ENCODE measurements at regions not wholly inside any gene's neighbourhood (a gene's known extent, or its start where the extent isn't known, plus 50 kb on each side); places are given as distances from the start of the nearest gene placed in this dataset.

DNA sequence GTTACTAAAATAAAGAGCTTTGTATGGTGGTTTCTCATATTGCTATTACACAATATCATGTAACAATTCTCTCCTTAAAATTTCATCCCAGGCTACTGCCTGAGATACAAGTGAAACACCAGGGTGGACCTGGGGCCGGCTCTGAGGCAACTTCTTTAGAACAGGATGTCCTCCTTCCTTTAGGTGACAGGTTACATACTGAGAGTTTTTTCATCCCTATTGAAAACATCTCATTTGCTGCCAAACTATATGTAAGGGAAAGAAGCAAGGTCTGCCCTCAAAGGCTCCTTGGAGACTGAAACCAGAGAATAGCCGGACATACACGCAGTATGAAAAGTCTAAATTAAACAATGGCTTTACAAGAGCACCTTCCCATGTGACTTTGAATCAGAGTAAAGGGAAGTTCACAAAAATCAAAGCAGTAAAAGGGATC, 139.9 kb downstream of the DUSP6 start:
- no peak for DNase-seq (ENCODE audit: low read depth)
- H3K4me3 ChIP-seq (ENCODE audit: low read length): no peak overlapping the region
- TF ChIP-seq, protein P1, sequence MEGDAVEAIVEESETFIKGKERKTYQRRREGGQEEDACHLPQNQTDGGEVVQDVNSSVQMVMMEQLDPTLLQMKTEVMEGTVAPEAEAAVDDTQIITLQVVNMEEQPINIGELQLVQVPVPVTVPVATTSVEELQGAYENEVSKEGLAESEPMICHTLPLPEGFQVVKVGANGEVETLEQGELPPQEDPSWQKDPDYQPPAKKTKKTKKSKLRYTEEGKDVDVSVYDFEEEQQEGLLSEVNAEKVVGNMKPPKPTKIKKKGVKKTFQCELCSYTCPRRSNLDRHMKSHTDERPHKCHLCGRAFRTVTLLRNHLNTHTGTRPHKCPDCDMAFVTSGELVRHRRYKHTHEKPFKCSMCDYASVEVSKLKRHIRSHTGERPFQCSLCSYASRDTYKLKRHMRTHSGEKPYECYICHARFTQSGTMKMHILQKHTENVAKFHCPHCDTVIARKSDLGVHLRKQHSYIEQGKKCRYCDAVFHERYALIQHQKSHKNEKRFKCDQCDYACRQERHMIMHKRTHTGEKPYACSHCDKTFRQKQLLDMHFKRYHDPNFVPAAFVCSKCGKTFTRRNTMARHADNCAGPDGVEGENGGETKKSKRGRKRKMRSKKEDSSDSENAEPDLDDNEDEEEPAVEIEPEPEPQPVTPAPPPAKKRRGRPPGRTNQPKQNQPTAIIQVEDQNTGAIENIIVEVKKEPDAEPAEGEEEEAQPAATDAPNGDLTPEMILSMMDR (IDR thresholded peaks at IDR 0.05; ENCODE audit: insufficient read depth, low read depth, low read length, missing control alignments): no peak

DNA sequence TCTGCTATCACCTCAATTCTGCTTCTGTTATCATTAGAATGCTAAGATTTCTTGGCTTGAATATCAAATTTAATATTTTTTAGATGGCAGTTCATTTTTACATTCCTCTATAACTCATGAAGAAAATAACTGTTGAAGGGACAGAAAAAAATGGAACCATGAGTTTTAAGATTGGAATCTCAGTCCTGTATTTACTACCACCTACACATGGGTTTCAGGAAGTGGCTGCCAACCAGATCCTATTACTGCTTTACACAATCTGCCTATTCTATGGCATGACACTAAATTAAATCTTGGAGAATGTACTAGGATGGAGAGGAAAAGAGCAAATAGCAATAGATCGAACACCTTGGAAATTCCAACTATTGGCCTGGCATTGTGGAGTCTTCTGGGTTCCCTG, 140.8 kb downstream of the DUSP6 start:
- DNase-seq (ENCODE audit: low read depth): peak; percentile 38
- no peak overlapping the region for H3K4me3 ChIP-seq (ENCODE audit: low read length)
- TF ChIP-seq, protein P1 (IDR thresholded peaks at IDR 0.05; ENCODE audit: insufficient read depth, low read depth, low read length, missing control alignments): no peak

DNA sequence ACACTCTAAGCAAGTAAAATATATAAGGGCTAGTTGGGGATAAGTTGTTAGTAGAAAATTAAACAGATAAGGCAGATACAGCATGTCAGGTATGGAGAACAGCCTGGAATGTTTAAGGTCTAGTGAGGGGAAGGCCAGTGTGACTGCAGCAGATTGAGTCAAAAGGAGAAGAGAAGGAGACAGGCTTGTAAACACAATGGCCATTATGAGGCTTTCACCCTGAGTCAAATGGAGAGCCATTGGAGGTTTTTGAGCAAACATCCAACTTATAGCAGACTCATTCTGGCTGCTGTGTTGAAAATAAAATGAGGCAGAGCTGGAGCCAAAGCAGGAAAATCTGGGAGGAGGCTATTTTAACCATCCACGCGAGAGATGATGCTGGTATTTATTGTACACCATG, 142.0 kb downstream of the DUSP6 start:
- TF ChIP-seq, protein P1 (IDR thresholded peaks at IDR 0.05; ENCODE audit: insufficient read depth, low read depth, low read length, missing control alignments): no peak

DNA sequence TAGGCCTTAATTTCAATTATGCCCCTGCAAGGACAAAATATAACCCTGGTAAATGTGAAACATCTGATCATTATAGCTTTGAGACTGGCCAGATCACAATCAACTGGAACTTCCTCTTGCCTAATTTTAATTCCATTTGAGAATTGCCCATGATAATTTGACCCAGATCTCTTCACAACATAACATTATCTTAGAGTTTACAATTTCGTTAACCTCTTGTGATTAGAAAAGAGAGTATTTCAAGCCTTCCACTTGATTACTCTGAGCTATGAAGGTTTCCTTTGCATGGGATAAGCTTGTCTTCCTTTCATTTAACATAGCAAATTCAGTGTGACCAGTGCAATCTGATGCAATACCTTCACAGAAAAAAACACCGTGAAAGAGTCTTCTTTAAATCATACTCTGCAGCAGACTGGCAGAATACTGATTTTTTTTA, 143.6 kb downstream of the DUSP6 start:
- TF ChIP-seq, protein P1 (IDR thresholded peaks at IDR 0.05; ENCODE audit: insufficient read depth, low read depth, low read length, missing control alignments): no peak
- DNase-seq (ENCODE audit: low read depth): no peak
- H3K4me3 ChIP-seq (ENCODE audit: low read length): no peak overlapping the region

More for the DNA sequence above, 142.0 kb downstream of the DUSP6 start:
- no peak overlapping the region for H3K4me3 ChIP-seq (ENCODE audit: low read length)
- DNase-seq (ENCODE audit: low read depth): no peak

DNA sequence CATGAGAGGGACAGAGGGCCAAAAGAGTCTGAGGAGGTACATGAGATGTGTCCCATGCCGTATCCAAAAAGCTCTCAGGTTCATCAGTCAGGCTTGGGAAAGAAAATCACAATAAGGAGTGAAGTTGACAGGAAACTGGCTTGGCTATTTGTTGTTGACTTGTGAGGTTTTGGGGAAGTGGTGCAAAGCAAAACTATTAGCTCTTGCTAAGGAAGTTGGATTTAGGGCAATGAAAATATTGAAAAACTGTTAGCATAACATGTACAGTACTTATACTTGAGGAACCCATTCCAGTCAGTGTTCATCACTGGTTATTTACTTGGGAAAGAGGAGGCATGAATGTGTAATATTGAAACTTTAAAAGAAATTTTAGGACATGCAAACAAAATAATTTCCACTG, 145.9 kb downstream of the DUSP6 start:
- H3K4me3 ChIP-seq (ENCODE audit: low read length): no peak overlapping the region
- TF ChIP-seq, protein P1 (IDR thresholded peaks at IDR 0.05; ENCODE audit: insufficient read depth, low read depth, low read length, missing control alignments): no peak
- no peak for DNase-seq (ENCODE audit: low read depth)

DNA sequence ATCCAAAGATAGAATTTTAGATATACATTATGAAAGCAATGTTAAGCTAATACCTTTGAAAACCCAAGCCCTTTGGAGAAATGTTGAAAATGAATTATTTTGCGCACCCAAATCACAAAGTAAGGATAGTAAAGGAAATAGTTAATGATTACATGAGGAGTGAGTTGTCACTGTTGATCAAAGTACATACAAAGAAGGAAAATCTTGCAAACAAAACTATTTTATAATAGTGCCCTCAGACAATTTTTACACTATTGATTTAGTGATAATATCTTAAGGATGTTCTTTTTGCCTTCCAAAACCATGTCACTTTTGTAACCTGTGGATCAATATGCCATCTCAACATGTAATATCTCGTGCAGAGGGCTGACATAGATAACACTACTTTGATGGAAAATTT, 146.8 kb downstream of the DUSP6 start:
- no peak for DNase-seq (ENCODE audit: low read depth)
- H3K4me3 ChIP-seq (ENCODE audit: low read length): no peak overlapping the region
- TF ChIP-seq, protein P1 (IDR thresholded peaks at IDR 0.05; ENCODE audit: insufficient read depth, low read depth, low read length, missing control alignments): no peak

DNA sequence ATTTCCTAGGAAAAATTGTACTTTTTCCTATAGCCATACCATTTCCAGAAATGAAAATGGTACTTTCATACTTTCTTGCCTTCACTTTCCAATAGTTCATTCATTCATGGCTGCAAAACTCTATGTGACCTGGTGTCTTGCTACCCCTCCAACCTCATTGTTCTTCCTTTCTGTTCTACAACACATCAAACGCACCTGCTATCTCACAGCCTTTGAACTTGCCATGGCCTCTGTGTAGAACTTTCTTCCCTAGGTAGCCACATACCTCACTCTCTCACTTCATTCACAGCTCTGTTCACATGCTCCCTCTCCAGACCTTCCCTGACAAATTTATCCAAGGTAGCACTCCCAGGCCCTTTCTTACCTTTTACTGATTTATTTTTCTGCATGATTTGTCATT, 149.2 kb downstream of the DUSP6 start:
- TF ChIP-seq, protein P1 (IDR thresholded peaks at IDR 0.05; ENCODE audit: insufficient read depth, low read depth, low read length, missing control alignments): no peak
- no peak for DNase-seq (ENCODE audit: low read depth)
- H3K4me3 ChIP-seq (ENCODE audit: low read length): no peak overlapping the region

Measured in epithelial cell of esophagus (primary cell).